Vagina (tissue), 2 donors: ENCODE measurements at regions not wholly inside any gene's neighbourhood (a gene's known extent, or its start where the extent isn't known, plus 50 kb on each side); places are given as distances from the start of the nearest gene placed in this dataset.
A peak's percentile ranks its signal among the peaks of the same experiment; 100 is the strongest.

Experiments used
- DNase-seq, 2 donors: peaks; one replicate each; pipeline ENCODE4 v3.0.0-alpha.2; 2017; ENCODE audit errors: extremely low spot score in 2 of 2
- H3K27ac ChIP-seq: fragments of 200-600 bp; sonication (generic); one replicate; pipeline ENCODE4 v1.5.1; 2019
- H3K27me3 ChIP-seq: fragments of 200-600 bp; sonication (generic); one replicate; pipeline ENCODE4 v1.5.1; 2019
- H3K36me3 ChIP-seq, 2 donors: fragments of 200-600 bp; sonication (generic); one replicate each; pipeline ENCODE4 v1.5.1; 2017 to 2019
- H3K4me1 ChIP-seq: fragments of 200-600 bp; sonication (generic); one replicate; pipeline ENCODE4 v1.5.1; 2019
- H3K4me3 ChIP-seq, 2 donors: fragments of 200-600 bp; sonication (generic); 1 replicate in 1 of 2; 2 replicates in 1 of 2; pipeline ENCODE4 v1.5.1; 2016 to 2019
- H3K9me3 ChIP-seq: fragments of 200-600 bp; sonication (generic); one replicate; pipeline ENCODE4 v1.5.1; 2019
- POLR2A ChIP-seq, 2 donors: fragments of 450-650 bp; IDR thresholded peaks; one replicate each; pipeline ENCODE4 v1.6.1; 2017; ENCODE audit warnings: antibody characterized with exemption in 2 of 2, mild to moderate bottlenecking in 2 of 2, moderate library complexity in 2 of 2
- POLR2AphosphoS5 ChIP-seq, 2 donors: sonication (generic); formaldehyde crosslinking; IDR thresholded peaks; one replicate each; pipeline ENCODE4 v1.9.0; 2017; ENCODE audit warnings: antibody characterized with exemption in 2 of 2, mild to moderate bottlenecking in 2 of 2, low read depth in 1 of 2; ENCODE audit not compliant: insufficient read depth in 1 of 2
- intact Hi-C: fragments of 100-400 bp; cut with DNase I; formaldehyde crosslinking; loops from one replicate; pipeline ENCODE4 v1.15.1; 2023
- TF ChIP-seq, protein P1 (sequence below), 3 experiments: fragments of 450-650 bp in 2 of 3; fragments of 200-600 bp in 1 of 3; sonication (generic) in 1 of 3; IDR thresholded peaks; one replicate each; pipeline ENCODE4 v1.5.1; 2017 to 2019; ENCODE audit warnings: antibody characterized with exemption in 3 of 3, mild to moderate bottlenecking in 2 of 3, moderate library complexity in 2 of 3

DNA sequence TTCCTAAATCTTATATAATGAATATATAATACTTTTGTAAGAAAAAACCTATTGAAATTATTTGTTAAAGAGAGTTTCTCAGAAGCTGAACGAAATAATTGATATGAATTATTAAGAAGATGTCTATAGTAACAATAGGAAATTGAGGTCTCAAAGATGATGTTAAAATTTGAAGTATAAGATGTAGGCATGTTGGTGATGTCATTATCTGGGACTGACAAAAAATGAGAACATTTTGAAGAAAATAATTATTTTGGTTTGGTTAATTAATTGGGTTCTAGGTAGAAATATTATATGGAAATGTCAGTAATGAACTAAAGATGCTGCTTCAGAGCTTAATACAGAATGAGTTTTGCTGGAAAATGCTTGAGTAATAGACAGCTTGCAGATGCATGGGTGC lies 501.4 kb upstream of the ST8SIA4 start:
- Histone ChIP-seq H3K9me3 (no peaks in the 10 kb centered on the region), H3K27ac (no peak overlapping the region), H3K27me3 (no peaks in the 10 kb centered on the region), H3K4me1 (no peaks in the 10 kb centered on the region), H3K36me3 (no peaks in the 10 kb centered on the region), H3K4me3 (no peak overlapping the region)
- intact Hi-C loops, result no loop called here
- DNase-seq, result no peak
- no peak for TF ChIP-seq POLR2AphosphoS5 (IDR thresholded peaks at IDR 0.05; ENCODE audit: insufficient read depth in 1 of 2, low read depth in 1 of 2)
- TF ChIP-seq, protein P1, sequence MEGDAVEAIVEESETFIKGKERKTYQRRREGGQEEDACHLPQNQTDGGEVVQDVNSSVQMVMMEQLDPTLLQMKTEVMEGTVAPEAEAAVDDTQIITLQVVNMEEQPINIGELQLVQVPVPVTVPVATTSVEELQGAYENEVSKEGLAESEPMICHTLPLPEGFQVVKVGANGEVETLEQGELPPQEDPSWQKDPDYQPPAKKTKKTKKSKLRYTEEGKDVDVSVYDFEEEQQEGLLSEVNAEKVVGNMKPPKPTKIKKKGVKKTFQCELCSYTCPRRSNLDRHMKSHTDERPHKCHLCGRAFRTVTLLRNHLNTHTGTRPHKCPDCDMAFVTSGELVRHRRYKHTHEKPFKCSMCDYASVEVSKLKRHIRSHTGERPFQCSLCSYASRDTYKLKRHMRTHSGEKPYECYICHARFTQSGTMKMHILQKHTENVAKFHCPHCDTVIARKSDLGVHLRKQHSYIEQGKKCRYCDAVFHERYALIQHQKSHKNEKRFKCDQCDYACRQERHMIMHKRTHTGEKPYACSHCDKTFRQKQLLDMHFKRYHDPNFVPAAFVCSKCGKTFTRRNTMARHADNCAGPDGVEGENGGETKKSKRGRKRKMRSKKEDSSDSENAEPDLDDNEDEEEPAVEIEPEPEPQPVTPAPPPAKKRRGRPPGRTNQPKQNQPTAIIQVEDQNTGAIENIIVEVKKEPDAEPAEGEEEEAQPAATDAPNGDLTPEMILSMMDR (IDR thresholded peaks at IDR 0.05), result no peak

DNA sequence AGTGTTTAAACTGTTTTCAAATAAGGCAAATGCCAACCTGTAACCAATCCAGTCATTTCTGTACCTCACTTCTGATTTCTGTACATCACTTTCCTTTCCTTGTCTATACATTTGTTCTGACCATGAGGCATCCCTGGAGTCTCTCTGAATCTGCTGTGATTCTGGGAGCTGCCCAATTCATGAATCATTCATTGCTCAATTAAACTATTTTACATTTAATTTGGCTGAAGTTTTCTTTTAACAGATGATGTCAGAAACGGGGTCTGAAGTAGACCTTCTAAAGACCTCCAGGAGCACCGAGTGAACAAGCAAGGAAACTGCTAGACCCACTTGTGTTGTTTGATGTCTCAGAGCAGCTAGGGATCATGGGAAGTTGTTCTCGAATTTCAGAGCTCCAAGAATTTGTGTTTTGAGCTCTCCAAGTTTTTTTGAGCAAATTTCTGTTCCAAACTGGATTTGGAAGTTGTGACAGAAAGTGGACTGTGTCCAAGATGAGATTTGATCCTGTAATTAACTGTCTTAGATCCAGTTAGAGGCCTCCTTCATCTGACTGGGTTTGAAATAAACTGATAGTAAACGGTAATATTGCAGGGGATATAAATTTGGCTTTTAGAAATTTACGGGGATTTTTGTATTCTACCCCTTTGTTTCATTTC lies 490.8 kb upstream of the ST8SIA4 start:
- no peaks in the 10 kb centered on the region for H3K27me3 ChIP-seq
- H3K4me3 ChIP-seq, result no peak overlapping the region
- intact Hi-C loops, result no loop called here
- TF ChIP-seq POLR2AphosphoS5 (IDR thresholded peaks at IDR 0.05; ENCODE audit: insufficient read depth in 1 of 2, low read depth in 1 of 2), result no peak
- no peak for TF ChIP-seq POLR2A (IDR thresholded peaks at IDR 0.05)
- TF ChIP-seq, protein P1 (IDR thresholded peaks at IDR 0.05), result no peak
- no peaks in the 10 kb centered on the region for H3K9me3 ChIP-seq
- H3K27ac ChIP-seq, result no peak overlapping the region
- H3K4me1 ChIP-seq, result no peaks in the 10 kb centered on the region
- no peaks in the 10 kb centered on the region for H3K36me3 ChIP-seq
- DNase-seq, result no peak

DNA sequence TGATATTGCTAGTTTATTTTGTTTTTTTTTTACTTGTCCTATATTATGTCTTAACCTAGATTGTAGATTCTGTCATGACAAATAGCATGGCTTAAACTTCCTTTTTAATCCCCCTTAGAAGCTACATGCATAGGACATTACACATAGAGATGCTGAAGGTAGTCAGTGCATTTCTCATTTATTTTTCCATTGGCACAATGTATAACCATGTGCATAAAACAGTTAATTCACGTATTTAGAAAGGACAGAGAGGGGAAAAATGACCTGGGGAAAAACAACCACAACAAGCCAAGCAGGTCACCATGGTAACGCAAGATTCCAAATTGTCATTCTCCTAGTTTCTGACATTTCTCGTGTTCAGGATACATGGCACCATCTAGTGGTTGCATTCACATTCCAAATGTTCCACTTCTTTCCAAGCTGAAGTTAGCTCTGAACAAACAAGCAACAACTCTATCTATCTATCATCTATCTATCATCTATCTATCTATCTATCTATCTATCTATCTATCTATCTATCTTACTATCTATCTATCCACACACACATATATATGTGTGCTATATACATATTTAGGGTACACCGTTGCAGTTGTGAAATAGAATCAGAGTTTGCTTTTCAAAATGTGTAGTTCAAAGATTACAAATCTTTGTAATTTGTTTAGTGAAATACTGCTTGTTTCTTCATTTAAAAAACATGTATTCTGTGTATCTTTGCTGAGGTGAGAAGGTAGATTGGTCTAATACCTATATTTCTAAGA lies 487.2 kb upstream of the ST8SIA4 start:
- no peaks in the 10 kb centered on the region for H3K9me3 ChIP-seq
- intact Hi-C loops, result no loop called here
- H3K27ac ChIP-seq, result no peak overlapping the region
- DNase-seq, result no peak
- no peaks in the 10 kb centered on the region for H3K4me1 ChIP-seq
- no peak overlapping the region for H3K4me3 ChIP-seq
- TF ChIP-seq POLR2A (IDR thresholded peaks at IDR 0.05) (no peak), POLR2AphosphoS5 (IDR thresholded peaks at IDR 0.05; ENCODE audit: insufficient read depth in 1 of 2, low read depth in 1 of 2) (no peak)
- TF ChIP-seq, protein P1 (IDR thresholded peaks at IDR 0.05), result peak in 2 of 3 experiments; percentile 23 to 35
- no peaks in the 10 kb centered on the region for H3K27me3 ChIP-seq
- H3K36me3 ChIP-seq, result no peaks in the 10 kb centered on the region

DNA sequence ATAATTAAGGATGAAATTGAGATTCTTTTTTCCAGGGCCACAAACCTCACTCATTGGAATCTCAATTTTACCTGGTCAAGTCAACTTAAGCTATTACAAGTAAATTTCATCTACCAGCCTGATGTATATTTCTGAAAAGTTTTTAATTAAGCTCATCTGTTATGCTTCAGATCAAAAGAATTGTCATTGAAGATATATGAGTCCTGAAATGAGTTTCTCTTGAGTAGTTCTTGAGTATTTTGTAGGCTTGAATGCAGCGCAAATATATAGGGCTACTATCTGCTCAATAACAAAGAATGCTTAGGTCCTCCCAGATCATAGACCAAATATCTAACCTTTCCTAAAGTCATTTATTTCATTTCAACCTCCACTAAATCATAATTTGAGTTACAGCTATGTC lies 482.2 kb upstream of the ST8SIA4 start:
- no peak overlapping the region for H3K27ac ChIP-seq
- no peaks in the 10 kb centered on the region for H3K4me1 ChIP-seq
- H3K27me3 ChIP-seq, result no peaks in the 10 kb centered on the region
- no peak for TF ChIP-seq POLR2AphosphoS5 (IDR thresholded peaks at IDR 0.05; ENCODE audit: insufficient read depth in 1 of 2, low read depth in 1 of 2)
- TF ChIP-seq, protein P1 (IDR thresholded peaks at IDR 0.05), result no peak
- TF ChIP-seq POLR2A (IDR thresholded peaks at IDR 0.05), result no peak
- H3K36me3 ChIP-seq, result no peaks in the 10 kb centered on the region
- DNase-seq, result no peak
- no peaks in the 10 kb centered on the region for H3K9me3 ChIP-seq
- H3K4me3 ChIP-seq, result no peak overlapping the region
- intact Hi-C loops, result no loop called here

DNA sequence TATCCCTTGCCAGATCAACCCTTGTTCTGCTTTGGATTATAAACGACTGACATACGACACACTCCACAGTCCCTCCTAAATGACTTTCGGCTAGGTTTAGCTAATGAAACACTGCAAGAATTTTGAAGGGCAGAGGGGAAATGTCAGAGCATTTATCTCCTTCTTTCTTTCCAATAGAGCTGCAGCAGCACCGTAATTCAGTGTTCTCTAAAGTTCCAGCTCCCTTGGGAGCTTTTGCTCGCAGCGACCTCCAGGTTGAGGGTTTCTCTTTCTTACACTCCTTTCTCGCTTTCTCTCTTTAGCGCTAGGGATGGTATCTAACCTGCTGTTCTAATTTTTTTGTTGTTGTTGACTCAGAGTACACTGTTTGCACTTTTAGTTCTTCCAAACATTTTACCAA lies 467.1 kb upstream of the ST8SIA4 start:
- H3K27ac ChIP-seq, result no peak overlapping the region
- TF ChIP-seq POLR2AphosphoS5 (IDR thresholded peaks at IDR 0.05; ENCODE audit: insufficient read depth in 1 of 2, low read depth in 1 of 2) (no peak), POLR2A (IDR thresholded peaks at IDR 0.05) (no peak)
- TF ChIP-seq, protein P1 (IDR thresholded peaks at IDR 0.05), result no peak
- no peak overlapping the region for H3K4me3 ChIP-seq
- H3K36me3 ChIP-seq, result no peaks in the 10 kb centered on the region
- no peak for DNase-seq
- intact Hi-C loops, result no loop called here
- no peaks in the 10 kb centered on the region for H3K27me3 ChIP-seq
- no peaks in the 10 kb centered on the region for H3K4me1 ChIP-seq
- H3K9me3 ChIP-seq, result no peaks in the 10 kb centered on the region
